ENCODE measurements at regions not wholly inside any gene's neighbourhood (a gene's known extent, or its start where the extent isn't known, plus 50 kb on each side); places are given as distances from the start of the nearest gene placed in this dataset.

DNA sequence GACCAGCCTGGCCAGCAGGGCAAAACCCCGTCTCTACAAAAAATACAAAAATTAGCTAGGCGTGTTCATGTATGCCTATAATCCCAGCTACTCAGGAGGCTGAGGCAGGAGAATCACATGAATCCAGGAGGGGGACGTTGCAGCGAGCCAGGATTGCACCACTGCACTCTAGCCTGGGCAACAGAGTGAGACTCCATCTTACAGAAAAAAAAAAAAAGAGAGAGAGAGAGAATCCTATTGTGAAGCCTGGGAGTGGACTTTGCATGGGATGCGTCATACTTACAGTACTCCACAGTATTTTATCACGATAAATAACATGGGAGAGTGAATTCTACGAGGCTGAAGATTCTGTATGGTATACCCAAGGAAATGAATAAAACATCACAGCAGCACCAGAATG, 139.6 kb downstream of the AASDH start:
- TF ChIP-seq, protein P1, sequence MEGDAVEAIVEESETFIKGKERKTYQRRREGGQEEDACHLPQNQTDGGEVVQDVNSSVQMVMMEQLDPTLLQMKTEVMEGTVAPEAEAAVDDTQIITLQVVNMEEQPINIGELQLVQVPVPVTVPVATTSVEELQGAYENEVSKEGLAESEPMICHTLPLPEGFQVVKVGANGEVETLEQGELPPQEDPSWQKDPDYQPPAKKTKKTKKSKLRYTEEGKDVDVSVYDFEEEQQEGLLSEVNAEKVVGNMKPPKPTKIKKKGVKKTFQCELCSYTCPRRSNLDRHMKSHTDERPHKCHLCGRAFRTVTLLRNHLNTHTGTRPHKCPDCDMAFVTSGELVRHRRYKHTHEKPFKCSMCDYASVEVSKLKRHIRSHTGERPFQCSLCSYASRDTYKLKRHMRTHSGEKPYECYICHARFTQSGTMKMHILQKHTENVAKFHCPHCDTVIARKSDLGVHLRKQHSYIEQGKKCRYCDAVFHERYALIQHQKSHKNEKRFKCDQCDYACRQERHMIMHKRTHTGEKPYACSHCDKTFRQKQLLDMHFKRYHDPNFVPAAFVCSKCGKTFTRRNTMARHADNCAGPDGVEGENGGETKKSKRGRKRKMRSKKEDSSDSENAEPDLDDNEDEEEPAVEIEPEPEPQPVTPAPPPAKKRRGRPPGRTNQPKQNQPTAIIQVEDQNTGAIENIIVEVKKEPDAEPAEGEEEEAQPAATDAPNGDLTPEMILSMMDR (IDR thresholded peaks at IDR 0.05) = no peak
- TF ChIP-seq EZH2 (IDR thresholded peaks at IDR 0.05) = no peak
